GM12872 (cell line): ENCODE measurements at regions not wholly inside any gene's neighbourhood (a gene's known extent, or its start where the extent isn't known, plus 50 kb on each side); places are given as distances from the start of the nearest gene placed in this dataset.

Experiments
- TF ChIP-seq, protein P1 (sequence below): IDR thresholded peaks from 3 replicates; pipeline ENCODE4 v1.5.1; 2011; ENCODE audit warnings: low read depth, mild to moderate bottlenecking, low read length, moderate library complexity; ENCODE audit not compliant: insufficient read depth

DNA sequence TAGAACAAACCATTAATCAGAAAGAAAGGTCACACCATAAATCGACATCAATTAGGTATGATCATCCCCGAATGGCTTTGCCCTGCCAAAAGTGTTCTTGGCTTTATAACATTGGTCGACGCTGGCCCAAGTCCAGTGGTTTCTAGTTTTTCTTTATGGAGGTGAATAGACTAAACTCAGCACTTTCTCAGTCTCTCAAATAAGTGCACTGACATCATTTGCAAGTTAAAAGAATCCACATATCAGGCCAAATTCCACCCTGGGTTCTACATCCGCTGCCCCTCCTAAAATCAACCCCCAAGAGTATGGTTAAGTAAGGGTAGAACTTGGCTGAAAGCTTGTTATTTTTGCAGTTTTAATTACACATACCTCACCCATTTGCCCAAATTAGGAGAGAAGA is 314.3 kb downstream of the C12orf75 start:
- TF ChIP-seq, protein P1, sequence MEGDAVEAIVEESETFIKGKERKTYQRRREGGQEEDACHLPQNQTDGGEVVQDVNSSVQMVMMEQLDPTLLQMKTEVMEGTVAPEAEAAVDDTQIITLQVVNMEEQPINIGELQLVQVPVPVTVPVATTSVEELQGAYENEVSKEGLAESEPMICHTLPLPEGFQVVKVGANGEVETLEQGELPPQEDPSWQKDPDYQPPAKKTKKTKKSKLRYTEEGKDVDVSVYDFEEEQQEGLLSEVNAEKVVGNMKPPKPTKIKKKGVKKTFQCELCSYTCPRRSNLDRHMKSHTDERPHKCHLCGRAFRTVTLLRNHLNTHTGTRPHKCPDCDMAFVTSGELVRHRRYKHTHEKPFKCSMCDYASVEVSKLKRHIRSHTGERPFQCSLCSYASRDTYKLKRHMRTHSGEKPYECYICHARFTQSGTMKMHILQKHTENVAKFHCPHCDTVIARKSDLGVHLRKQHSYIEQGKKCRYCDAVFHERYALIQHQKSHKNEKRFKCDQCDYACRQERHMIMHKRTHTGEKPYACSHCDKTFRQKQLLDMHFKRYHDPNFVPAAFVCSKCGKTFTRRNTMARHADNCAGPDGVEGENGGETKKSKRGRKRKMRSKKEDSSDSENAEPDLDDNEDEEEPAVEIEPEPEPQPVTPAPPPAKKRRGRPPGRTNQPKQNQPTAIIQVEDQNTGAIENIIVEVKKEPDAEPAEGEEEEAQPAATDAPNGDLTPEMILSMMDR = no peak

DNA sequence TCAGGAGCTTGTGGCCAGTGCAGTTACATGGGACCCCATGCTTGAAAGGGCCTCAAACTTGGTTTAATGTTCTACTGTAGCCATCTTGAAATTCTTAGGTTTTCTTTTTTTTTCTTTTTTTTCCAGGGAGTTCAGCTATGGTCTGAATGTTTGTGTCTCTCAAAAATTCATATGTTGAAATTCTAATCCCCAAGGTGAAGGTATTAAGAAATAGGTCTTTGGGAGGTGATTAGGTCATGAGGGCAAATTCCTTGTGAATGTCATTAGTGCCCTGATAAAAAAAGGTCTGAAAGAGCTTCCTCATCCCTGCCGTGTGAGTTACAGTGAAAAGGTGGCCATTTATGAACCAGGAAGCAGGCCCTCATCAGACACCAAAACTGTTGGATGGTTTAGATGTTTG is 324.1 kb downstream of the C12orf75 start:
- TF ChIP-seq, protein P1 = no peak

DNA sequence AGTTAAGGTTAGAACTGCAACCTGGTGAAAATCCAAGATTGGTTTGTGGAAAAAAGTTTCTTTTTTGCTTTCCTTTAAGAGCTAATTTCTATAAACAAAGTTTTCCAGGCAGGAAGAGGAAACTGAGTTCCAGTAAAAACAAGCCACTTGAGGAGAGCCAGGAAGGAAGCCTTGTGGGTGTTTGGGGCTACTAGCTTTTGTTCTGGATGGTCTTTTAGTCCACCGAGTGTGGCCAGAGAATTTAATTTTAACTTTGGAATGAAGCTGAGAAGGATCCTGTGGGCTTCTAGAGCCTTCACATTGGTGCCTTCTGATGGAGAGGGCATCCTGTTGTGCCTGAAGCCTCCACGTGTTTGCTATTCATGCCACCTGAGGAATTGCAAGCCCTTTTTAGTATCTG is 327.9 kb downstream of the C12orf75 start:
- TF ChIP-seq, protein P1 = no peak

DNA sequence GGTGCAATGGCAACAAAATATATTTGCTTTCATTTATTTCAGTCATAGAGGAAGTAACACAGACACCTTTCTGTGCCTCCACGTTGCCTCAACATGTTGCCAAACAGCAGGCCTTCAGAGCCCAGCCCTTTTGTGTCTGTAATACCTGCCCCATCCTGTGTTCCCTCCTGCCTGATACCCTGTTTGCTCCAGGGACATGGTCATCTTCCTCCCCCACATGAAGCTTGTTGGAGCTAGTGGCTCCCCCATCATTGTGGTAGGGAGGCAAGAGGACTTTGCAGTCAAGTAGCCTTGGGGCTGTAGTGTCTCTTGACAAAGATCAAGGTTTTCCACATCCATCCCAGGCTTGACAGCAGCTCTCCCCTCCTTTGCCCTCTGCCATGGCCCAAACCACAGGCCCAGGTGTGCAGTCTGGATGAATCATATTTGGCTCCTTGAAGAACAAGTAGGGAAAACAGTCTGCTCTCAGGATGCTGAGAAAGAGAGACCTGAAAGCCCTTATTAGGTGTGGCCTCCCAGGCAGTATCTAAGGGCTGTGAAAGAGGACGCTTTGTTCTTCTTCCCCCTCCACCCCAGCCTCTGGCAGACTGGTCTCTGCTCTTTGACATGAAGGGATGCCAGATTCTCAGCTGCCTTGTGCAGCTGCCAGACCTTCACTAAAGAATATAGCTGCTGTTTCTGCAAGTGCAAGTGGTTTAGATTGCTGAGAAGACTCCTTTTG is 329.0 kb downstream of the C12orf75 start:
- TF ChIP-seq, protein P1 = no peak

DNA sequence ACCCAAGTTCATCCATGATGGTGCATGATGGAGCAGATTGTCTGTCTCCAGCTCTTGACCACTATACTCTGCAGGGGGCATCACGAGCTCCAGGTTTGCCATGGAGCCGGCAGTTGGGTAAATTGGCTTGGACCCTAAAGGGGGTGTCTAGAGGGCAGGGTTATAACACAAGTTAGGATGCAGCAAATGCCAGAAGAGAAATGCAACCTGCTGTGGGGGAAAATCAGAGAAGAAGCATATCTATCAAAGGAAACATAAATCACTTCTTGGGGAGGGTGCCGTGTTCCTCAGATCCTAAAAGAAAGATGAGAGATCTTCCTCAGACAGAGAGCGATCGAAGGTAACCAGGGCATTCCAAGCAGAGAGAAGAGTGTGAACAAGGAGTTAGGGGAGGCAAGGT is 334.9 kb downstream of the C12orf75 start:
- TF ChIP-seq, protein P1 = no peak

DNA sequence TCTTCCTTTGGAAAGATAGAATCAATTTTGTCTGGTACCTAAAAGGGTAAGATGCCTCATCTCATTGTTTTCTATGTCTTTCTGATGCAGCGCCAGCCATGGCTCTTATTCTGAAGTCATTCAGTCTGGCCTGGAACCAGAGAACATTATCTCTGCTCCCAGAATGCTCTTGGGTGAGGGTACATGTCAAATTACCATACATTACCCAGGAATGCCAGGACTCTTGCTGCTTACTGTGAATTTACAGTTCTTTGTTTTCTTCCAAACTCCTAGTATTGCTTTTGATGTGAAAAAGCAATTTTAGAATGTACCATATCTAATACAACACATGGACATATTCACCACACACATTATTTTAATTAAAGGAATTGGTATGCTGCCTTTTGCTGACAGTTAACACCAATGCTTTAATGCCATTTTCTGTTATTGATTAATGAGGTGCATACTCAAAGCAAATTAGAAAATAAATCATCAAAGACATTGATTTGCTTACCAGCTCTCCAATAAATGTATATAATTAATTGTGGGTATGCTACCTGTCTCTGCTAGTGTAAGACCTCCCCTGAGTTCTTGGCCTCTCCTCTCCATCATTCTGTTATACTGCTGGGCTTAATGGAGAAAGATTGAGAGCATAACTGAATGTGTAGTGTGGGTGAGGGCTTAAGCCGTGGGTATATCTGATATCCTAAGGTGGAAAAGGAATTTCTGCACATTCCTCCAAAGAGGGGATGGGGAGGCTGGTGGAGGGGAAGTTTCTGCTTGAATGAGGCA is 337.7 kb downstream of the C12orf75 start:
- TF ChIP-seq, protein P1 = no peak

DNA sequence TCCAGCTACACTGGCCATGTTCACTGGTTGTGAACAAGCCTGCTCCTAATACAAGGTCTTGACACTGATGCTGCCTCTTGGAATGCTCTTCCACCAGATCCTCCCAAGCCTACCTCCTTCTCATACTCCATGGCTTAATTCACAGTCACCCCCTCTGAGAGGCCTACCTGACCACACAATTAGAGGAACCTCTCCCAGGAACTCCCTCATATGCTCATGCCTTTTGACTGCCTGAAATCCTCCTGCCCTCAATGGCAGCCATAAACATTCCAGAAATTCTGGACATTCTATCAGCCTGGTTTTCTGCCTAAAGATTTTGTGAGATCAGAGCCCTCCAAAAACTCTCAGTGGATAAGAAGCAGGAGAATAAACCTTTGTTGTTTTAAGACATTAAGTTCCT is 340.2 kb downstream of the C12orf75 start:
- TF ChIP-seq, protein P1 = no peak
